ENCODE measurements at regions not wholly inside any gene's neighbourhood (a gene's known extent, or its start where the extent isn't known, plus 50 kb on each side); places are given as distances from the start of the nearest gene placed in this dataset.

GRCh38 chr1:240701412-240701811, 89.5 kb upstream of the GREM2 start:
- TF ChIP-seq EP300 (IDR thresholded peaks at IDR 0.05) (no peak), CTCF (IDR thresholded peaks at IDR 0.05) (no peak)
